HG03175 (cell line): ENCODE measurements at regions not wholly inside any gene's neighbourhood (a gene's known extent, or its start where the extent isn't known, plus 50 kb on each side); places are given as distances from the start of the nearest gene placed in this dataset.

Experiments
- ATAC-seq: cut with Tn5 transposase; IDR thresholded peaks from one replicate; pipeline ENCODE4 v1.9.1; 2021; ENCODE audit warnings: mild to moderate bottlenecking, moderate library complexity; ENCODE audit not compliant: unreplicated experiment

- ATAC-seq = no peak
These were observed 221.2 kb upstream of the USP25 start for GRCh38 chr21:15508554-15508953.

GRCh38 chr21:15514073-15514946, 215.5 kb upstream of the USP25 start:
- peak; percentile 98 for ATAC-seq

- ATAC-seq = no peak
These were observed 213.9 kb upstream of the USP25 start for GRCh38 chr21:15515908-15516307.

DNA sequence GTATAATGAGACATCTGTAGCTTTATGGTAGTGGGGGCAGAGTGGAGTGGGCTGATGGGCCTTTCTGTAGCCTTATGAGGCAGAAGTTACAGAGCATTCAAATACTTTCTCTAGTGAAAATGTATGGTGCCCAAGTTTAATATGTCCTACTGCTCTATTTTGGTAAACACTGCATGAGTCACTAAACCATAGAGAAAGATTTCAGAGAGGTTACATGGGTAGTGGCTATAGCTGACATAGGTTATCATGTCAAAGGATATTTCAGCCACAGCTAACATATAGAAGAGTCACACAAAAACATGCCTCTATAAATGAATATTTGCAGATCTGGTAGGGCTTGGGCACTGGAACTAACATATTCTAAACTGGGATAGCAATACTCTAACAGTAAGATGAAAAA, 212.4 kb upstream of the USP25 start:
- ATAC-seq = no peak

GRCh38 chr21:15520811-15521643, 208.8 kb upstream of the USP25 start:
- ATAC-seq = no peak

GRCh38 chr21:15521644-15522001, 208.2 kb upstream of the USP25 start:
- no peak for ATAC-seq

- no peak for ATAC-seq
These were observed 207.6 kb upstream of the USP25 start for GRCh38 chr21:15522148-15522547.

DNA sequence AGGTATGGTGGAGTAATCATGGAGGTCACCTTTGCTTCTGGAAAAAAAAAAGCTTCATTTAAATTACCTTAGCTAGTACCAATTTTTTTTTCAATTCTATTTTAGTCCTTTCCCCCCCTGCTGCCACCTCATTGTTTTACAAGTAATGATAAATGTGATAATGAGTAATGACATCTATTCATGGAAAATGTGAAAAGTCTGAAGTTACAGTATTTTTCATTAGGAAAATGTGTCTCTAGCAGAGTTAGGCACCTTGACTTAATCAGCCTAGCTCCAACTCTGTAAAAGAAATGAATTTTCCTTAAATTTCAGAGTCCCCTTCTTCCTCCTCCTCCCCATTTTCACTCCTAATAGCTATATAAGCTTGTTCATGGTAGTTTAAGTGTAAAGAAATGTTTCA, 204.9 kb upstream of the USP25 start:
- ATAC-seq = no peak

DNA sequence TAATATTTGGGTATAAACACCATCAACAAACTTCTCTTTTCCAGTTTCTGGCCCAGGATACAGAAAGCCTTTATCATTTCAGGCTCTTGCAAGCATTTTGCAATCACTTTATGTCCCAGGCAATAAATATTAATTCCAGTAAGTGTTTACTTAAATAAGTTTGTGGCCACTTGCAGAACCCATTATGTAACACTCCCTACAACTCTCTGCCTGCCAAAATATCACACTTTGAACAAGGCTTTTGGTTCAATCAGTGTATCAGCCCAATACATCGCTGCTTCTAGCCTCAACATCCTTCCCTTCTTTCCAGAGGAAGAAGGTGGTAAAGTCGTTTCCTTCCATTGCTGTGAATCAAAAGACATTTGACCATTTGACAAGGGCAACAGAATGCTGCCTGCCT, 203.0 kb upstream of the USP25 start:
- ATAC-seq = no peak

- ATAC-seq = no peak
These were observed 201.4 kb upstream of the USP25 start for GRCh38 chr21:15528346-15528745.

- ATAC-seq = no peak
These were observed 197.8 kb upstream of the USP25 start for GRCh38 chr21:15531986-15532385.

DNA sequence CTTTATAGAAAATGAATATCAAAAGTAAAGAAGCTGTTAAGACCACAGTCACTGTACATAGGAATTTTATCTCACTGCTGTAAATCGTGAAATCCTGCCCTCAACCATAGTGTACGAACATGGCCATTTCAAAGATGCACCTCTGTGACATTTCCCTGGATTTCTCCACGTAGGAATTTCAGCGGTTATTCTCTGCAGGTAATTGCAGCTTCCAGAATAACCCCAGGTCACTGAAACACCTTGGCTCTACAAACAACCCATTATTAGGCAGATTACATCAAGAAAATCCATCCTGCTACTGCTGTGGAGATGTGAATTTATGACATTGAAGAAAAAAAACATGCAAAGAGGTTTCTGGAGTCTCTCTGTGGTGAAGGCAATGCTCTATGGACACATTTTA, 196.2 kb upstream of the USP25 start:
- ATAC-seq = no peak

- ATAC-seq = no peak
These were observed 195.3 kb upstream of the USP25 start for GRCh38 chr21:15534450-15534886.

GRCh38 chr21:15539376-15539775, 190.4 kb upstream of the USP25 start:
- ATAC-seq = no peak

DNA sequence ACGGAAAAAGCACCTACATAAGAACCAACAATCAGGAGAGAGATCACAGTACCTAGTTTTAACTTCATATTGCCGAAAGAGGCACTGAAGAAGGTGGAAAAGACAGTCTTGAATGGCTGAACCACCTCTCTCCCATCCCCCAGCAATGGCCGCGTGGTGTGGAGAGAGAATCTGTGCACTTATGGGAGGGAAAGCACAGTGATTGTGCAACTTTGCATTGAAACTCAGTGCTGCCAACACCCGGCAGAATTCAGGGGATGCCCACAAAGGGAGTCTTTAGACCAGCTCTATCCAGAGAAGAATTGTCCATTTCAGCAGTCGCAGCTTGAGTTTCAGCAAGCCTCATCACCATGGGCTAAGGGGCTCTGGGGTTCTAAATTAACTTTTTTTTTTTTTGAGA, 186.3 kb upstream of the USP25 start:
- ATAC-seq = no peak

DNA sequence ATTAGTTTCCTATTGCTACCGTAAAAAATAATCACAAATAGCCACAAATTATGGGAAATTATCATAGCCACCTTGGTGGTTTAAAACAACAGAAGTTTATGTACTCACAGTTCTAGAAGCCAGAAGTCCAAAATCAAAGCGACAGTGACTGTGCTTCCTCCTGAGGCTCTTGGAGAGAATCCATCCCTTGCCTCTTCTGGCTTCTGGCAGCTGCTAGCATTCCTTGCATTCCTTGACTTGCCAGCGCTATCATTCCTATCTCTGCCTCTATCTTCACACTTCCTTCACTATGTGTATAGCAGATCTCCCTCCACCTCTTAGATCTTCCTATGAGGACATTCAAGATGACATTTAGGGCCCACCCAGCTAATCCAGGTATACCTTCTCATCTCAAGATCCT, 180.1 kb upstream of the USP25 start:
- no peak for ATAC-seq

GRCh38 chr21:15552914-15553494, 176.8 kb upstream of the USP25 start:
- ATAC-seq = no peak

GRCh38 chr21:15557925-15558324, 171.9 kb upstream of the USP25 start:
- ATAC-seq = no peak

GRCh38 chr21:15558884-15559283, 170.9 kb upstream of the USP25 start:
- no peak for ATAC-seq

DNA sequence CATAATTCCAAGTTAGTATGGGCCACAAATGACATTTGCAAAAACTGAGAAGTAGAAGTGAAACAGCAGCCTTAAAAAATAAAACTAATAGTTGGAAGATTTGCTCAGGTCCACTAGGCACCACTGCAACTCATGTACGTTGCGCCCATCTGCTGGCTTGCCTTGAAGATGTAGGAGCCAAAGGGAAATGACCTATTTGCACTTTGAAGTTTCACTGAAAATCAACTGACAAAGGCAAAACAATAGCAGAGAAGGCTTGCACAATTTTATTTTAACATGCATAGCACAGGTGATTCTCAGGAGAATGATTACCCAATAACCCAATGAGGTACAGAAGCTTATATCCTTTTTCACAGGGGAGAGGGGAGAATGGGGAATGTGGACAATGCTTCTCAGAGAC, 170.1 kb upstream of the USP25 start:
- no peak for ATAC-seq

GRCh38 chr21:15560383-15561056, 169.3 kb upstream of the USP25 start:
- ATAC-seq = no peak
